ENCODE measurements at regions not wholly inside any gene's neighbourhood (a gene's known extent, or its start where the extent isn't known, plus 50 kb on each side); places are given as distances from the start of the nearest gene placed in this dataset.

GRCh38 chr13:21852043-21852442, 181.2 kb downstream of the FGF9 start:
- no peaks in the 10 kb centered on the region for H3K4me1 ChIP-seq (ENCODE audit: control insufficient read depth in 1 of 2, insufficient read depth in 1 of 2, low read depth in 1 of 2, low read length in 1 of 2)

GRCh38 chr13:21853779-21854178, 182.9 kb downstream of the FGF9 start:
- no peaks in the 10 kb centered on the region for H3K9me3 ChIP-seq
- H3K27me3 ChIP-seq = no peaks in the 10 kb centered on the region
- no peak for TF ChIP-seq CTCF (IDR thresholded peaks at IDR 0.05)
- no peak overlapping the region for H3K4me3 ChIP-seq (ENCODE audit: low read depth in 1 of 2, low read length in 1 of 2)
- no peaks in the 10 kb centered on the region for H3K36me3 ChIP-seq
- H3K4me1 ChIP-seq (ENCODE audit: control insufficient read depth in 1 of 2, insufficient read depth in 1 of 2, low read depth in 1 of 2, low read length in 1 of 2) = no peaks in the 10 kb centered on the region
- no peak overlapping the region for H3K27ac ChIP-seq

More at GRCh38 chr13:21852043-21852442, 181.2 kb downstream of the FGF9 start:
- no peaks in the 10 kb centered on the region for H3K36me3 ChIP-seq
- no peak overlapping the region for H3K4me3 ChIP-seq (ENCODE audit: low read depth in 1 of 2, low read length in 1 of 2)
- H3K27ac ChIP-seq = no peak overlapping the region
- no peak for TF ChIP-seq CTCF (IDR thresholded peaks at IDR 0.05)
- no peaks in the 10 kb centered on the region for H3K9me3 ChIP-seq
- H3K27me3 ChIP-seq = no peaks in the 10 kb centered on the region

GRCh38 chr13:21868823-21869222, 197.9 kb downstream of the FGF9 start:
- TF ChIP-seq CTCF (IDR thresholded peaks at IDR 0.05) = no peak
- H3K4me1 ChIP-seq (ENCODE audit: control insufficient read depth in 1 of 2, insufficient read depth in 1 of 2, low read depth in 1 of 2, low read length in 1 of 2) = no peaks in the 10 kb centered on the region
- no peak overlapping the region for H3K27ac ChIP-seq
- no peaks in the 10 kb centered on the region for H3K9me3 ChIP-seq
- H3K27me3 ChIP-seq = no peaks in the 10 kb centered on the region
- H3K4me3 ChIP-seq (ENCODE audit: low read depth in 1 of 2, low read length in 1 of 2) = no peak overlapping the region
- no peaks in the 10 kb centered on the region for H3K36me3 ChIP-seq

GRCh38 chr13:21871382-21871781, 200.5 kb downstream of the FGF9 start:
- no peaks in the 10 kb centered on the region for H3K36me3 ChIP-seq
- no peak overlapping the region for H3K4me3 ChIP-seq (ENCODE audit: low read depth in 1 of 2, low read length in 1 of 2)
- no peak overlapping the region for H3K27ac ChIP-seq
- no peaks in the 10 kb centered on the region for H3K9me3 ChIP-seq
- H3K4me1 ChIP-seq (ENCODE audit: control insufficient read depth in 1 of 2, insufficient read depth in 1 of 2, low read depth in 1 of 2, low read length in 1 of 2) = no peaks in the 10 kb centered on the region
- H3K27me3 ChIP-seq = no peaks in the 10 kb centered on the region
- TF ChIP-seq CTCF (IDR thresholded peaks at IDR 0.05) = no peak

GRCh38 chr13:21871919-21872318, 201.0 kb downstream of the FGF9 start:
- Histone ChIP-seq H3K27ac (no peak overlapping the region), H3K27me3 (no peaks in the 10 kb centered on the region), H3K4me3 (ENCODE audit: low read depth in 1 of 2, low read length in 1 of 2) (no peak overlapping the region), H3K9me3 (no peaks in the 10 kb centered on the region), H3K4me1 (ENCODE audit: control insufficient read depth in 1 of 2, insufficient read depth in 1 of 2, low read depth in 1 of 2, low read length in 1 of 2) (no peaks in the 10 kb centered on the region), H3K36me3 (no peaks in the 10 kb centered on the region)
- no peak for TF ChIP-seq CTCF (IDR thresholded peaks at IDR 0.05)

GRCh38 chr13:21872795-21873194, 201.9 kb downstream of the FGF9 start:
- no peak for TF ChIP-seq CTCF (IDR thresholded peaks at IDR 0.05)
- no peak overlapping the region for H3K27ac ChIP-seq
- no peaks in the 10 kb centered on the region for H3K36me3 ChIP-seq
- H3K9me3 ChIP-seq = no peaks in the 10 kb centered on the region
- H3K4me1 ChIP-seq (ENCODE audit: control insufficient read depth in 1 of 2, insufficient read depth in 1 of 2, low read depth in 1 of 2, low read length in 1 of 2) = no peaks in the 10 kb centered on the region
- H3K4me3 ChIP-seq (ENCODE audit: low read depth in 1 of 2, low read length in 1 of 2) = no peak overlapping the region
- no peaks in the 10 kb centered on the region for H3K27me3 ChIP-seq
